Left renal pelvis (tissue), 4 donors: ENCODE measurements at regions not wholly inside any gene's neighbourhood (a gene's known extent, or its start where the extent isn't known, plus 50 kb on each side); places are given as distances from the start of the nearest gene placed in this dataset.

Source experiments
- DNase-seq, 4 donors: peaks; one replicate each; pipeline ENCODE4 v3.0.0-alpha.2; 2013; ENCODE audit warnings: low read depth in 4 of 4, low spot score in 3 of 4

DNA sequence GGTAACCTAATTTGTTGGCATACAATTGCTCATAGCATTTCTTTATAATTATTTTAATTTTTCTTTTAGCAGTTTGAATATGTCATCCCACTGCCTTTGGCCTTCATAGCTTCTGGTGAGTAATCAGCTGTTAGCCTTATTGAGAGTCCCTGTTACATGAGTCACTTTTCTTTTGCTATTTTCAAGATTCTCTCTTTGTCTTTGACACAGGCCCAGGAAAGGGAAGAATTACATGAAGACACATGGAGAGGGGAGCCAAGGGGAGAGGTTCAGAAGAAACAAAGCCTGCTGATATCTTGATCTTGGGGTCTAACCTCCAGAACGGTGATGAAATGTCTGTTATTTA, 418.2 kb downstream of the METTL15 start:
- DNase-seq: no peak

DNA sequence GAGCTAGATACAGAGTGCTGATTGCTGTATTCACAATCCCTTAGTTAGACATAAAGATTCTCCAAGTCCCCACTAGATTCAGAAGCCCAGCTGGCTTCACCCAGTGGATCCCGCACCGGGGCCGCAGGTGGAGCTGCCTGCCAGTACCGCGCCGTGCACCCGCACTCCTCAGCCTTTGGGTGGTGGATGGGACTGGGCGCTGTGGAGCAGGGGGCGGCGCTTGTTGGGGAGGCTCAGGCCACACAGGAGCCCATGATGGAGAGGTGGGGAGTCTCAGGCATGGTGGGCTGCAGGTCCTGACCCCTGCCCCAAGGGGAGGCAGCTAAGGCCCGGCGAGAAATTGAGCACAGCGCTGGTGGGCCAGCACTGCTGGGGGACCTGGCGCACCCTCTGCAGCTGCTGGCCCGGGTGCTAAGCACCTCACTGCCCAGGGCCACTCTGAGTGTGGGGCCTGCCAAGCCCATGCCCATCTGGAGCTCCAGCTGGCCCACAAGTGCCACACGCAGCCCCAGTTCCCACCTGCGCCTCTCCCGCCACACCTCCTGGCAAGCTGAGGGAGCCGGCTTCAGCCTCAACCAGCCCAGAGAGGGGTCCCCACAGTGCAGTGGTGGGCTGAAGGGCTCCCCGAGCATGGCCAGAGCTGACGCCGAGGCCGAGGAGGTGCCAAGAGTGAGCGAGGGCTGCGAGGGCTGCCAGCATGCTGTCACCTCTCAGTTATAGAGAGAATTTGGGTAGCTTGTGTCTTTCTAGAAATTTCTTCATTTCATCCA, 417.6 kb downstream of the METTL15 start:
- no peak for DNase-seq

DNA sequence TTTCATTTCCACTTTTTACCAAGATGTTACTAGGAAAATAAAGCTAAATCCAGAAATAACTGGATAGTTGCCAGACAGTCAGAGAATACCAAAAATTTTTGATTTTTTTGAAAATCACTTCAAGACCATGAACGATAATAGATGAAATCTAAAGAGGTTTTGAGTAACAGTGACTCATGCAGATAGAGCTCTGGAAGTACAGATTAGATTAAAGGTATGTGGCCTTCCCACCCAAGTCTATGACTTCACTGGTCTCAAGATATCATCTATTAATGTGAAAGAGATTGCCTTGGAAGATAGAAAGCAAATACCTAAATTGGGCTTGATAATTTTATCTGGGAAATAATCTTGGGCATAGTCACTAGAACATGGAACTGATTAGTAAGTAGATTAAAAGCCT, 415.9 kb downstream of the METTL15 start:
- no peak for DNase-seq

GRCh38 chr11:28521075-28521474, 412.9 kb downstream of the METTL15 start:
- DNase-seq: no peak

- DNase-seq: no peak
These were observed 412.1 kb downstream of the METTL15 start for GRCh38 chr11:28520291-28520690.

DNA sequence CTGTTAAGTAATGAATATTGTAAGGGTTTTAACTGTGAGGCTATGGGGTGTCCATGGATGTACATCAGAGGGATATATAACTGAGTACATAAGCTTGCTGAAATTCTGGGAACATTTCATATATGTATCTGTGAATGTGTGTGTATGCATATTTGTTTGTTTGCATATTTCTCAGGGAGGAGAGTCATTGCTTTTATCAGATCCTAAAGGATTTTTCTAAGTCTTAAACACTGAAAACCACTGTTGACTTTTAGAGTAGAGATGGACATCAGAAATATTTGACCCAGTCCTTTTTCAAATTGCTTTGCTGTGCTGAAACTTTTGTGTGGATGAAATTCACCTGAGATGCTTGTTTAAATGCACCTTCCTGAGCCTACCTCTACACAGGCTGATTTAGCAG, 410.6 kb downstream of the METTL15 start:
- no peak for DNase-seq

DNA sequence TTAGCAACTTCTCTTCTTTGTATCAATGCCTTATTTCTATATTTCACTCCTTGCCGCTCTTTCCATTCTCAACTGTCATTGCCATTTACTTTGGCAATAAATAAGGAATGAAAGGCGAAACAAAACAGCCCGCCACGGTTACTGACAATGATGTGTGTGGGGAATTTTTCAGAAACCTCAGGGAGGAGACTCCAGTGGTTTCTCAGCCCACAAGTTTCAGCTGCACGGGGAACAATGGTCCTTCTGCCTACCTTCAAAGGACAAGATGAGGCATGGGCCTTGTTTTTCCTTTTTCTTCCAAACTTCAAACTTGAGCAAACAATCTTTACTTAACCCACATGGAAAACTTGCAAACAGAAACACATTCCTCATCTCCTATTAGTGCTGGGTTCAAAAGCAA, 409.4 kb downstream of the METTL15 start:
- DNase-seq: no peak

GRCh38 chr11:28514391-28514790, 406.2 kb downstream of the METTL15 start:
- DNase-seq: no peak

DNA sequence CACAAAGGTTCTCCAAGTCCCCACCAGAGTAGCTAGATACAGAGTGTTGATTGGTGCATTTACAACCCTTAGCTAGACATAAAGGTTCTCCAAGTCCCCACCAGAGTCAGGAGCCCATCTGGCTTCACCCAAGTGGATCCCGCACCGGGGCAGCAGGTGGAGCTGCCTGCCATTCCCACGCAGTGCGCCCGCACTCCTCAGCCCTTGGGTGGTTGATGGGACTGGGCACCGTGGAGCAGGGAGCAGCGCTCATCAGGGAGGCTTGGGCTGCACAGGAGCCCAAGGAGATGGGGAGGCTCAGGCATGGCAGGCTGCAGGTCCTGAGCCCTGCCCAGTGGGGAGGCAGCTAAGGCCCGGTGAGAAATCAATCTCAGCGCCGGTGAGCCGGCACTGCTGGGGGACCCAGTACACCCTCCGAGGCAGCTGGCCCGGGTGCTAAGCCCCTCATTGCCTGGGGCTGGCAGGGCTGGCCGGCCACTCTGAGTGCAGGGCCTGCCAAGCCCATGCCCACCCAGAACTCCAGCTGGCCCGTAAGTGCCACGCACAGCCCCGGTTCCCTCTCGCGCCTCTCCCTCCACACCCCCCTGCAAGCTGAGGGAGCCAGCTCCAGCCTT, 404.1 kb downstream of the METTL15 start:
- no peak for DNase-seq

DNA sequence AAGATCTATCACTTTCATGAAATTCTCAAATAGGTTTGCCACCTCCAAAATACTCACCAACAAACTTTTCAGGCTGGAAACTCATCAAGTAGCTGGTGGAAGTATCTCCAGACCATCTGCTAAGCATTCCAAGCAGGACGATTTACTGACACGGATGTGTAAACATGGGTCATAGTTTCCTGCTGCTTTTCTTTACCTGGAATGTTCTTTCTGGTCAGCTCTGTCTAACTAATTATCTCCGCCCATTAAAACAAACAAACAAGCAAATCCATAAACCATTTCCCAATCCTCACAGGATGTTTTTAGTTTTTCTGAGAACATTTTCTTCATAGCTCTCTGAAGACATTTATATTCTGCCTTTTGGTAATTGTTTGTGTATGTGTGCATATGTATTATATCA, 397.0 kb downstream of the METTL15 start:
- no peak for DNase-seq

GRCh38 chr11:28504555-28505110, 396.4 kb downstream of the METTL15 start:
- DNase-seq: no peak

- DNase-seq: no peak
These were observed 387.1 kb downstream of the METTL15 start for GRCh38 chr11:28495333-28495732.

- no peak for DNase-seq
These were observed 383.2 kb downstream of the METTL15 start for GRCh38 chr11:28491431-28491830.

DNA sequence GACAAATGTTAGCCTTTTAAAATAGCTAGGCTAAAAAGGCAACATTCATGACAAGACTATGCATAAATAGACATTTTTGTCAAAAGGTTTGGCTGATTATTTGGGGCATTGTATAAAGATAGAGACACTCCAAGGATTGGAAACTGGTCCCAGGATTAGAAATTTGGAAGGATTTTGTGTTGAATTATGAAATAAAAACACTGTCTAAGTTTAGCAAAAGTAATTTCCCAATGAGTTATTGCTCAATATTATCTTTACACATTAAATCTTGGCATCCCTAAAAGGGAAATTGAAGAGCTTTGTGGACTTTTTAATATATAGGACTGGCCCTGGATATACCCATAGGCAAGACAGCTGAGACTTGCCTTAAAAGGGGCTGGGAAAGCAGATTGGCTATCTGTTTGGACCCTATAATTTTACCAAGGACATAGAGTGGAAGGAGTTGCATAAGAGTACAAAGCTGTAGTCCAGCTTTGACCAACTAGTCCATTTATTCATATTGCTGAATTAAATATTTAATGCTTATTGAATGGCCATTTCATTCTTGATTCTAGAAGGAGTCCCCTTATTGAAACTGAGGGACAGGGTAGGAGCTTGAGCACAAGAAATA, 382.7 kb downstream of the METTL15 start:
- no peak for DNase-seq

GRCh38 chr11:28488336-28488735, 380.1 kb downstream of the METTL15 start:
- DNase-seq: no peak

DNA sequence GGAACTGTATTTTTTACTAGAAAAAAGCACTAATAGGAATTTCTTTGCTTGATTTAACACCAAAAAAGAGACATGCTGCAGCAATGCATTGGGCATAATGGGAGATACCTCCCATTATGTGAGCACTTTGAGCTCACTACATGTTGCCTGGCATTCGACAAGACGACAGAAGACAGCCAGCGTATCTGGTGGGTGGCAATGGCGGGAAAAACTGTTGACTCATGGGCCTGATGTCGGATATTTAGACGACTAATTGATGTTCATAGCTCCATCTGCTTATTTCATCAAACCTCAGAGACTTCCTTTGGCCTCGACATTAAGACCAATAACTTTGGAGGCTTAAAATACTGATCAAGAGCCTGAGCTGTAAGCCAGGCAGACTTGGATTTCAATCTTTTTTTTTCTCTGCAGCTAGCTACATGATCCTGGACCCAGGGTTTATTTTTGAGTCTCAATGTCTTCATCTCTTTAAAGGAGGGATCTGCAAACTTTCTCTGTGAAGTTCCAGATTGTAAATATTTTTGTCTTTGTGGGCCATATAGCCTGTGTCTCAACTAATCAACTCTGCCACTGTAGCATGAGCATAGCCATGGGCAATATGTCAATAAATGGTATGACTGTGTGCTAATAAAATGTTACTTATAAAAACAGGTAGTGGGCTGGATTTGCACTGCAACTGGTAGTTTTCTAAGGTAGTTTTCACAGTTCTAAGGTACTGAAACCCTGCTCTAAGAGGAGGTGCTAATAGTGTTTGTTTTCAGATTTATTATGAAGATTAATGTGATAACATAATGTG, 375.1 kb downstream of the METTL15 start:
- no peak for DNase-seq

DNA sequence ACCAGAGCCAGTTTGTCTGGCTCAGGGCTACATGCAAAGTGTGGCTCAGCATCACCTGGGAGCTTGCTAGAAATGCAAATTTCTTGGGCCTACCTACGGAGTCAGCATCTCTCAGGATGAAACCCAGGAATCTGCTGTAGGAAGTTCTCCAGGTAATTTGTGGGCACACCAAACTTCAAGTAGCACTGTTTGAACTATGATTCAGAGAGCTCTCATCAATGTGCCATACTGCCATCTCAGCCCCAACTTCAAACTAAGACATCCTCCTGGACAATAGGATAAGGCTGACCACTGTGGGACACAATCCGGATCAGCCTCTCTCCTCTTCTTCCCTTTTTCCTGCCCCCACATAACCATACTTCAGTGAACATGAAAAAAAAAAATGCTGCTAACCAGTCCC, 374.5 kb downstream of the METTL15 start:
- no peak for DNase-seq

DNA sequence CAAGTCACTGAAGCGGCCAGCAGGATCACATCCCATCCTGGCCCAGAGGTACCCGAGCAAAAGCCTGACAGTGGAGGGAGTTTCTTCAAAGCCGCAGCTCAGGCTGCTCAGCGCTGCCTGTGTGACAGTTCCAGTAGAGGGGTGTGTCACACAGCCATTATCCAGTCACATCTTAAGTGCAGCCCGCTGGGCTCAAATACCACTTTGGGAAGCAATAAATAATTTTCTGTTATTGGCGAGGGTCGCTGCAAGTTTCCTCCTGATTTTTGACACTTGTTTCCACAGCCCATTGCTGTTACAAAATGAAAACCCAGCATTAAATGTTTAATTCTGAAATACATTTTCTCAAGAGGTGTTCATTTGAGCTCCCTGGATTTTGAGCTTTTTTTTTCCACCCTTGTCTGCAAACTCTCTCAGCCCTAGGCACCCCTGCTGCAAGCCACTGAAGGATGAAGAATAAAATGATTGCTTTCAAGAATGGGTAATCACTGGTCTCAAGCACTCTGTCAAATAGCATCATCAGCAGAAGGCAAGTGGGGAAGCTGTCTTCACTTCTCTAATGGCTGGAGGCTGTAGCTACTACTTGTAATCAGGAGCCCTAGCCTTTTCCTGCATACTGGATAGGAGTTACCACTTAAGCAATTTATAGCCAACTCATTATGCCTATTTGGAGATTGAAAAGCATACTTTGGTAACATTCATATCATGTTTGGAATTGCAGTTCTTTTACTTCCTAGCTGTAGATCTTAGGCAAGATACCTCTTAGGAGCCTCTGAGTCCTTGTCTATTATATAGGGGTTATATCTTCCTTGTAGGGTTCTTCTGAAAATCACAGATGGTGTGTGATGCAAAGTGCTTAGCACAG, 373.7 kb downstream of the METTL15 start:
- no peak for DNase-seq

GRCh38 chr11:28480406-28480805, 372.2 kb downstream of the METTL15 start:
- no peak for DNase-seq

GRCh38 chr11:28476864-28477263, 368.7 kb downstream of the METTL15 start:
- no peak for DNase-seq
